ENCODE measurements at regions not wholly inside any gene's neighbourhood (a gene's known extent, or its start where the extent isn't known, plus 50 kb on each side); places are given as distances from the start of the nearest gene placed in this dataset.

- Mint-ChIP-seq H3K27ac (no peak overlapping the region), H3K9me3 (no peaks in the 10 kb centered on the region), H3K4me1 (no peaks in the 10 kb centered on the region), H3K4me3 (no peak overlapping the region), H3K36me3 (no peaks in the 10 kb centered on the region), H3K27me3 (peaks cover 2% of the 10 kb centered on the region)
Measured at GRCh38 chr20:61140576-61140975, 111.5 kb upstream of the CDH4 start.

GRCh38 chr20:61146023-61146422 is 106.0 kb upstream of the CDH4 start:
- H3K4me1 Mint-ChIP-seq: no peaks in the 10 kb centered on the region
- no peaks in the 10 kb centered on the region for H3K36me3 Mint-ChIP-seq
- H3K4me3 Mint-ChIP-seq: no peak overlapping the region
- H3K9me3 Mint-ChIP-seq: no peaks in the 10 kb centered on the region
- H3K27ac Mint-ChIP-seq: no peak overlapping the region
- peaks cover 2% of the 10 kb centered on the region for H3K27me3 Mint-ChIP-seq

GRCh38 chr20:61149636-61150035 is 102.4 kb upstream of the CDH4 start:
- no peak overlapping the region for H3K4me3 Mint-ChIP-seq
- H3K4me1 Mint-ChIP-seq: no peaks in the 10 kb centered on the region
- H3K27me3 Mint-ChIP-seq: peaks cover 4% of the 10 kb centered on the region
- no peak overlapping the region for H3K27ac Mint-ChIP-seq
- H3K36me3 Mint-ChIP-seq: no peaks in the 10 kb centered on the region
- H3K9me3 Mint-ChIP-seq: no peaks in the 10 kb centered on the region

GRCh38 chr20:61157301-61157700 is 94.8 kb upstream of the CDH4 start:
- Mint-ChIP-seq H3K27me3 (peaks cover 3% of the 10 kb centered on the region), H3K4me3 (no peak overlapping the region), H3K4me1 (no peaks in the 10 kb centered on the region), H3K27ac (no peak overlapping the region), H3K9me3 (no peaks in the 10 kb centered on the region), H3K36me3 (no peaks in the 10 kb centered on the region)

GRCh38 chr20:61159957-61160686 is 91.9 kb upstream of the CDH4 start:
- Mint-ChIP-seq H3K4me1 (no peaks in the 10 kb centered on the region), H3K27me3 (peaks cover 1% of the 10 kb centered on the region), H3K9me3 (no peaks in the 10 kb centered on the region), H3K36me3 (no peaks in the 10 kb centered on the region), H3K27ac (no peak overlapping the region), H3K4me3 (no peak overlapping the region)

- Mint-ChIP-seq H3K4me1 (no peaks in the 10 kb centered on the region), H3K9me3 (no peaks in the 10 kb centered on the region), H3K4me3 (no peak overlapping the region), H3K36me3 (no peaks in the 10 kb centered on the region), H3K27ac (no peak overlapping the region), H3K27me3 (peaks cover 1% of the 10 kb centered on the region)
Measured at GRCh38 chr20:61161726-61162390, 90.2 kb upstream of the CDH4 start.

- H3K4me1 Mint-ChIP-seq: no peaks in the 10 kb centered on the region
- no peak overlapping the region for H3K4me3 Mint-ChIP-seq
- no peak overlapping the region for H3K27ac Mint-ChIP-seq
- no peaks in the 10 kb centered on the region for H3K36me3 Mint-ChIP-seq
- peaks cover 1% of the 10 kb centered on the region for H3K27me3 Mint-ChIP-seq
- H3K9me3 Mint-ChIP-seq: no peaks in the 10 kb centered on the region
Measured at GRCh38 chr20:61162451-61162850, 89.6 kb upstream of the CDH4 start.

GRCh38 chr20:61163031-61163430 is 89.0 kb upstream of the CDH4 start:
- Mint-ChIP-seq H3K9me3 (no peaks in the 10 kb centered on the region), H3K27me3 (peaks cover 3% of the 10 kb centered on the region), H3K27ac (no peak overlapping the region)

GRCh38 chr20:61166324-61166723 is 85.7 kb upstream of the CDH4 start:
- no peaks in the 10 kb centered on the region for H3K36me3 Mint-ChIP-seq
- no peaks in the 10 kb centered on the region for H3K4me1 Mint-ChIP-seq
- no peak overlapping the region for H3K4me3 Mint-ChIP-seq

More at GRCh38 chr20:61163031-61163430, 89.0 kb upstream of the CDH4 start:
- H3K4me3 Mint-ChIP-seq: no peak overlapping the region
- no peaks in the 10 kb centered on the region for H3K4me1 Mint-ChIP-seq
- H3K36me3 Mint-ChIP-seq: no peaks in the 10 kb centered on the region

GRCh38 chr20:61168605-61169004 is 83.5 kb upstream of the CDH4 start:
- no peaks in the 10 kb centered on the region for H3K9me3 Mint-ChIP-seq
- H3K4me1 Mint-ChIP-seq: no peaks in the 10 kb centered on the region
- H3K36me3 Mint-ChIP-seq: no peaks in the 10 kb centered on the region

More at GRCh38 chr20:61166324-61166723, 85.7 kb upstream of the CDH4 start:
- Mint-ChIP-seq H3K9me3 (no peaks in the 10 kb centered on the region), H3K27me3 (peaks cover 2% of the 10 kb centered on the region), H3K27ac (no peak overlapping the region)

GRCh38 chr20:61169874-61170273 is 82.2 kb upstream of the CDH4 start:
- H3K27ac Mint-ChIP-seq: no peak overlapping the region
- no peaks in the 10 kb centered on the region for H3K36me3 Mint-ChIP-seq
- no peaks in the 10 kb centered on the region for H3K9me3 Mint-ChIP-seq
- peaks cover 2% of the 10 kb centered on the region for H3K27me3 Mint-ChIP-seq
- no peak overlapping the region for H3K4me3 Mint-ChIP-seq
- no peaks in the 10 kb centered on the region for H3K4me1 Mint-ChIP-seq

More at GRCh38 chr20:61168605-61169004, 83.5 kb upstream of the CDH4 start:
- Mint-ChIP-seq H3K27ac (no peak overlapping the region), H3K27me3 (peaks cover 2% of the 10 kb centered on the region), H3K4me3 (no peak overlapping the region)

- H3K27ac Mint-ChIP-seq: no peak overlapping the region
- H3K36me3 Mint-ChIP-seq: no peaks in the 10 kb centered on the region
- H3K4me3 Mint-ChIP-seq: no peak overlapping the region
- no peaks in the 10 kb centered on the region for H3K4me1 Mint-ChIP-seq
- peaks cover 4% of the 10 kb centered on the region for H3K27me3 Mint-ChIP-seq
- no peaks in the 10 kb centered on the region for H3K9me3 Mint-ChIP-seq
Measured at GRCh38 chr20:61170496-61171320, 81.4 kb upstream of the CDH4 start.

GRCh38 chr20:61173267-61173666 is 78.8 kb upstream of the CDH4 start:
- no peaks in the 10 kb centered on the region for H3K36me3 Mint-ChIP-seq
- no peaks in the 10 kb centered on the region for H3K4me1 Mint-ChIP-seq
- no peak overlapping the region for H3K27ac Mint-ChIP-seq
- no peaks in the 10 kb centered on the region for H3K9me3 Mint-ChIP-seq
- H3K4me3 Mint-ChIP-seq: no peak overlapping the region
- H3K27me3 Mint-ChIP-seq: peaks cover 2% of the 10 kb centered on the region

- Mint-ChIP-seq H3K27me3 (peaks cover 2% of the 10 kb centered on the region), H3K36me3 (no peaks in the 10 kb centered on the region), H3K4me3 (no peak overlapping the region)
Measured at GRCh38 chr20:61173961-61174725, 77.9 kb upstream of the CDH4 start.

GRCh38 chr20:61176874-61177273 is 75.2 kb upstream of the CDH4 start:
- Mint-ChIP-seq H3K4me3 (no peak overlapping the region), H3K27ac (no peak overlapping the region), H3K9me3 (no peaks in the 10 kb centered on the region), H3K36me3 (no peaks in the 10 kb centered on the region), H3K27me3 (peaks cover 2% of the 10 kb centered on the region), H3K4me1 (no peaks in the 10 kb centered on the region)

More at GRCh38 chr20:61173961-61174725, 77.9 kb upstream of the CDH4 start:
- H3K4me1 Mint-ChIP-seq: no peaks in the 10 kb centered on the region
- H3K9me3 Mint-ChIP-seq: no peaks in the 10 kb centered on the region
- H3K27ac Mint-ChIP-seq: no peak overlapping the region
